Fibroblast of villous mesenchyme (primary cell): ENCODE measurements at regions not wholly inside any gene's neighbourhood (a gene's known extent, or its start where the extent isn't known, plus 50 kb on each side); places are given as distances from the start of the nearest gene placed in this dataset.

Experiments used
- DNase-seq: peaks from one replicate; pipeline ENCODE4 v3.0.0-alpha.2; 2010; ENCODE audit warnings: low read depth
- H3K4me3 ChIP-seq: 2 replicates; pipeline ENCODE4 v1.5.1; 2011; ENCODE audit warnings: low read depth, mild to moderate bottlenecking, low read length
- CTCF ChIP-seq: IDR thresholded peaks from 2 replicates; pipeline ENCODE4 v1.5.1; 2012; ENCODE audit warnings: low read depth, mild to moderate bottlenecking, low read length; ENCODE audit not compliant: insufficient read depth

GRCh38 chr13:106263801-106264200, 271.7 kb downstream of the EFNB2 start:
- TF ChIP-seq CTCF: no peak
- no peak overlapping the region for H3K4me3 ChIP-seq
- DNase-seq: no peak

- no peak for TF ChIP-seq CTCF
- H3K4me3 ChIP-seq: no peak overlapping the region
- DNase-seq: no peak
Observed at GRCh38 chr13:106262886-106263285, 272.6 kb downstream of the EFNB2 start.

DNA sequence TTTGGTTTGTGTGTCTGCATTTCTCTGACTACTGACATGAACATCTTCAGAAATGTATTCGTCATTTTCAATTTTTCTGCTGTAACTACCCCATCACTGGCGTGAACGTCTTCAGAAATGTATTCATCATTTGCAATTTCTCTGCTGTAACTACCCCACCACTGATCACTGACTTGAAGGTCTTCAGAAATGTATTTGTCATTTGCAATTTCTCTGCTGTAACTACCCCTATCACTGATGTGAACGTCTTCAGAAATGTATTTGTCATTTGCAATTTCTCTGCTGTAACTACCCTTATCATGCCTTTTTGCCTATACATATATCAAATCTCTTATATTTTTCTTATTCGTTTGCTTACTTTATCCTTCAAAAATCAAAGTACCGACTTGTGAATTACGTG, 274.0 kb downstream of the EFNB2 start:
- no peak overlapping the region for H3K4me3 ChIP-seq
- TF ChIP-seq CTCF: no peak
- no peak for DNase-seq

DNA sequence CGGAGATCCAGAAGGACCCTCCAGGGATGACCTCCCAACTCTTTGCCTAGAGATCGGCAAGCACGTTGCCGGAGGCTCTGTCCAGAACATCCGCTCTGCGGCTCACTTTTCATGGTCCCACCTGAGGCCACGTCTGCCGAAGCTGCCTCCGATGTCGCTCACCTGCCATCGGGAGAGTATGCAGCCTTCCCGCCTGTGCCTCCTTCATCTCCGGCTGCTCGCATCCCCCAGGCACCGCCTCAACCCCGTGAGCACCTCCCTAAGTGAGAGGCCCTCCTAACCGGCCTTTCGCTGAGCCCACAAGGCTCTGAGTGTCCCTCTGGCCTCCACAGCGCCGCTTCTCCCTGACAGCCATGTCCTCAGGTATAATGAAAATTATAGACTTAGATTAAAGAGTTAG, 275.1 kb downstream of the EFNB2 start:
- DNase-seq: no peak
- TF ChIP-seq CTCF: no peak
- H3K4me3 ChIP-seq: no peak overlapping the region

GRCh38 chr13:106259928-106260327, 275.5 kb downstream of the EFNB2 start:
- TF ChIP-seq CTCF: no peak
- H3K4me3 ChIP-seq: no peak overlapping the region
- no peak for DNase-seq

GRCh38 chr13:106246666-106247188, 288.7 kb downstream of the EFNB2 start:
- TF ChIP-seq CTCF: no peak
- no peak overlapping the region for H3K4me3 ChIP-seq
- DNase-seq: no peak

GRCh38 chr13:106246242-106246641, 289.2 kb downstream of the EFNB2 start:
- DNase-seq: no peak
- H3K4me3 ChIP-seq: no peak overlapping the region
- no peak for TF ChIP-seq CTCF
